GDM1 (cell line): ENCODE measurements at regions not wholly inside any gene's neighbourhood (a gene's known extent, or its start where the extent isn't known, plus 50 kb on each side); places are given as distances from the start of the nearest gene placed in this dataset.
"Not testable (repeated sequence)": the region's sequence is repeated elsewhere in the genome, so short reads cannot be mapped to it uniquely, and the experiment has no call there.

ENCODE experiments used
- DNase-seq: peaks from one replicate; lab custom pipeline; 2025; lab: John Stamatoyannopoulos, UW

DNA sequence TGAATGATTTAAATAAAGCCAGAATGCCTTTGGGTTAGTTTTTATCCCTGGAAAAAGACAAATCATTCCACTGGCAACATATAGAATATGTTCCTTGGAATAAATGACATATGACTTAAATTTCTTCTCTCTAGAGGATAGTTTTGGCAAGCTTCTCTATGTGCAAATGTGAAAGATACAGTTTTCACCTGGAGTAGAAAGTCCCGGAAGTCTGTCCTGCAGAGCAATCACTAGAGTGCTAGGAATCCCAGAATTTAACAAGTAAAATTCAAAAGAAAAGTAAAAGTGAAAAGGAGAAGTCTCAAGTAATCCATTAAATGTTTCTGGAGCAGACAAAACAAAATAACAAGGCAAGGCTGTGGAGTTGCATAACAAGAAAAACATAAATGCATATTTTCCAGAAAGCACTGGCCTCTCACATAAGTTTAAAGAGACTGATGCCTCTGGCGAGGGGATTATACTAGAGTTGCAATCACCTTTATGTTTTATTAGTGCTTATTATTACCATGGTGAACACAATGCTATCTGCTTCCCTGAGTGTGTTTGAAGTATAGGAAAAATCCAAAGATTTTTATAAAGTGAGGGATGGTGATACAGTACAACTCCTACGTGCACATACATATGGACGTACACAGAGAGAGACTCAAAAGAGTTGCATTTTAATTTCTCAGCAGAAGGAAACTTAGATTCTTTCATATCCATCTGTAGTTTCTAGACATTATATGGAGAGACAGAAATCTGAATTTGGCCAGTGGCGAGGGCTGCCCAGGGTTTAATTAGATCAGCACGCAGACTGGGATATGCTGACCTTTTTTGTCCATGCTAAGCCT lies 188.3 kb upstream of the ANKRD55 start:
- DNase-seq = no peak

- DNase-seq = no peak
These were observed 187.2 kb upstream of the ANKRD55 start for GRCh38 chr5:56420323-56420722.

- DNase-seq = no peak
These were observed 186.5 kb upstream of the ANKRD55 start for GRCh38 chr5:56419667-56420066.

GRCh38 chr5:56415356-56415765 lies 182.2 kb upstream of the ANKRD55 start:
- DNase-seq = peak; percentile 71

GRCh38 chr5:56414066-56414465 lies 180.9 kb upstream of the ANKRD55 start:
- DNase-seq = peak; percentile 11

DNA sequence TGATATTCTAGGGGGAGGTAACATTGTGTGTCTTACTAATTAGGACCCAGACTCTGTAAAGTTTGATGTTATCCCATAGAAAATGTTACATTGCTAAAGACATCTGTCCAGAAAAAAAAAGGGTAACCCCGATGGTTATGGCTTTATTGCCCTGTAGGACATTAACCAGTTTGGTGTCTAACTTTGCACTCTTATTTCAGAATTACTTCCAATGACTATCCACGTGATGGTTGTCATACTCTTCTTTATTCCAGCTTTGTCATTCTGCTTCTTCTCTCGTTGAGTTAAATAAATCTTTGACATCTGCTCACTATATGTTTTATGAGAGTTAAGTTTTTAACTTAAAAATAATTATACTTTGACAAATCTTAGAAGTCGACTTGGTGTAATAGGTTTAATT lies 180.4 kb upstream of the ANKRD55 start:
- no peak for DNase-seq

DNA sequence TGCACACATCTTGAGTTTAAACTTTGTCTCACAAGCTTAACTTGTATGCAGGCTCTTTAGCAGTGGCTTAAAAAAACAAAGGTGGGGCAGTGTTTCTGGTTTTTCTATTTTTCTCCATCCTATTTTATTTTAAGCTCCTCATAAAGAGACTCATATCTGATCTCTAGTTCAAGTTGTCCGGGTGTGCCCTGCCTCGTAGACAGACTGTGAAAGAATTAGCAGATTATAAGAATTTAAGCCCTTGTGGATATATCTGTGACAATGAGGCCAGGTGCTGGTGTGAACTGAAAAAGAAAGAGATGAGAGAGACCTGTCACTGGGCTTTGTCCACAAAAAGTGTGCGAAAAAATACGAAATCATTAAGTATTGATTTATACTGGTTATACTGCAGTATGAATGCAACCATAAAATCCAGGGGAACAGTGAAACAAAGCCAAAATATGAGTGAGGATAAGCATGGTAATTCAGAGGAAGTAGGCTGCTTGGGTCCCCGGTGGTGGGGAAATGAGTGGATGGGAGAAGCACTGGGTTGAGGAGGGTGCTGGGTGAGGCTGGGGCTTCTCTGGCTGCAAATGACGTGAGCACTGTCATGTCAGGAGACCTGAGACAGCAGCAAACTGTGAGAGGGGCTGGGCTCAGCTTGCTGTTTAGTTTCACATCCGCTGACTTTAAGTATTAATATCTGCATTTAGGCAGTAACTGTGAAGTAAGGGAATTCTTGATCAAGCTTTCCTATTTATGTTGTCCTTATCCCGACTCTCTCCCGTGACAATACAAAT lies 179.7 kb upstream of the ANKRD55 start:
- DNase-seq = no peak

GRCh38 chr5:56410696-56411095 lies 177.6 kb upstream of the ANKRD55 start:
- no peak for DNase-seq

GRCh38 chr5:56409331-56410190 lies 176.4 kb upstream of the ANKRD55 start:
- DNase-seq = no peak

GRCh38 chr5:56406838-56407237 lies 173.7 kb upstream of the ANKRD55 start:
- DNase-seq = no peak

GRCh38 chr5:56406221-56406620 lies 173.1 kb upstream of the ANKRD55 start:
- no peak for DNase-seq

GRCh38 chr5:56405116-56405908 lies 172.2 kb upstream of the ANKRD55 start:
- no peak for DNase-seq

GRCh38 chr5:56402266-56403220 lies 169.4 kb upstream of the ANKRD55 start:
- DNase-seq = no peak

DNA sequence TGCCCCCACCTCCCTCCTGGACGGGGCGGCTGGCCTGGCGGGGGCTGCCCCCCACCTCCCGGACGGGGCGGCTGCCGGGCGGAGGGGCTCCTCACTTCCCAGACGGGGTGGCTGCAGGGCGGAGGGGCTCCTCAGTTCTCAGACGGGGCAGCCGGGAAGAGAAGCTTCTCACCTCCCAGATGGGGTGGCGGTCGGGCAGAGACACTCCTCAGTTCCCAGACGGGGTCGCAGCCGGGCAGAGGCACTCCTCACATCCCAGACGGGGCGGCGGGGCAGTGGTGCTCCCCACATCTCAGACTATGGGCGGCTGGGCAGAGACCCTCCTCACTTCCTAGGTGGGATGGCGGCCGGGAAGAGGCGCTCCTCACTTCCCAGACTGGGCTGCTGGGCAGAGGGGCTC lies 164.7 kb upstream of the ANKRD55 start:
- not testable (repeated sequence) for DNase-seq

- no peak for DNase-seq
These were observed 163.5 kb upstream of the ANKRD55 start for GRCh38 chr5:56396634-56397033.

DNA sequence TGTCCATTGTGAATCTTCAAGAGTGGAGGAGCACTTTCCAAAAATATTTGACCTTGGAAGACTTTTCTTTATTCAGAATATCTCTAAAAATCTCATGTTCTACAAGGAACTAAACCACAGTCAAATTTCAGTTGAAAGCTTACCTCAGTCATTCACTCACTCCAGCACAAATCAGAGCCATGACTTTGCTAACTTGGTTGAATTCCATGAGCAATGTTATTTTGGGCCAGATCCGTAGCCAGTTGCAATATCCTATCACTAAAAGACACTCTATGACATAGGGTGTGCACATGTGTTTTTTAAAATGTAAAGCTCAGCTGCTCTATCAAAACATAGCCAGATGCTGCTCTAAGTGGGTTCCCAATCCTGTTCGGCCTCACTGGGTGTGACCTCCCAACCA lies 156.1 kb upstream of the ANKRD55 start:
- no peak for DNase-seq

- no peak for DNase-seq
These were observed 155.3 kb upstream of the ANKRD55 start for GRCh38 chr5:56388229-56388985.

DNA sequence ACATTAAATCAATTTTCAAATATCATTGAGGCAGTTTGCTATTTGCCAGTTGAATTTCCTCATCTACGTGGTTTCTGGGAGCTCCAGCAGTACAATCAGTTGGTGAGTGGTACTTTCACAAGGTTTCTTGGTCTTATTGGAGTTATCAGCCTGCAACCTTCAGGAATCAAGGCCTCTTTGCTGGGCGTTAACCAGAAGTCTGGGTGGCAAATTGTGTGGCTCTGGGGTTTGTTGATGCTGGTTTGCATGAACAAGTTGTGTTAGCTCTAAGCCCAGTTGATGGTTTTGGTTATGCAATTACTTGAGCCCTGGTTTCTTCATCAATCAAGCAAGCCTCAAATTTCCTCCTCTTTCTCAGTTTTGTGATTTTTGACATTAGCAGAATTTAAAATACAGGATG lies 152.9 kb upstream of the ANKRD55 start:
- DNase-seq = no peak

- no peak for DNase-seq
These were observed 151.1 kb upstream of the ANKRD55 start for GRCh38 chr5:56384186-56384585.

- DNase-seq = no peak
These were observed 150.6 kb upstream of the ANKRD55 start for GRCh38 chr5:56383761-56384160.
